Esophagus muscularis mucosa (tissue), 4 donors: ENCODE measurements at regions not wholly inside any gene's neighbourhood (a gene's known extent, or its start where the extent isn't known, plus 50 kb on each side); places are given as distances from the start of the nearest gene placed in this dataset.

Experiments used
- DNase-seq: peaks from one replicate; pipeline ENCODE4 v3.0.0-alpha.2; 2017; ENCODE audit errors: extremely low spot score
- H3K27ac ChIP-seq, 4 donors: fragments of 200-600 bp; sonication (generic); replicated peaks in 1 of 4; 1 replicate in 3 of 4; 2 replicates in 1 of 4; pipeline ENCODE4 v1.5.1; 2016 to 2019; ENCODE audit warnings: mild to moderate bottlenecking in 1 of 4
- H3K27me3 ChIP-seq, 4 donors: fragments of 200-600 bp; sonication (generic); one replicate each; pipeline versions ENCODE4 v1.5.1 to v1.6.0; 2016 to 2019
- H3K36me3 ChIP-seq, 4 donors: fragments of 200-600 bp; sonication (generic); one replicate each; pipeline ENCODE4 v1.5.1; 2016 to 2019
- H3K4me1 ChIP-seq, 4 donors: fragments of 200-600 bp; sonication (generic); one replicate each; pipeline ENCODE4 v1.5.1; 2016 to 2019
- H3K4me3 ChIP-seq, 4 donors: fragments of 200-600 bp; sonication (generic); 1 replicate in 2 of 4; 2 replicates in 2 of 4; pipeline ENCODE4 v1.5.1; 2016 to 2019; ENCODE audit warnings: mild to moderate bottlenecking in 4 of 4, moderate library complexity in 1 of 4
- H3K9me3 ChIP-seq, 4 donors: fragments of 200-600 bp; sonication (generic); 1 replicate in 3 of 4; 2 replicates in 1 of 4; pipeline ENCODE4 v1.5.1; 2016 to 2019
- CTCF ChIP-seq, 3 experiments: fragments of 200-600 bp in 2 of 3; fragments of 450-650 bp in 1 of 3; sonication (generic) in 2 of 3; IDR thresholded peaks; one replicate each; pipeline ENCODE4 v1.5.1; 2017 to 2019; ENCODE audit warnings: antibody characterized with exemption in 3 of 3, mild to moderate bottlenecking in 2 of 3, moderate library complexity in 1 of 3
- EP300 ChIP-seq: sonication (generic); formaldehyde crosslinking; IDR thresholded peaks from one replicate; pipeline ENCODE4 v1.6.1; 2017; ENCODE audit warnings: antibody characterized with exemption
- POLR2A ChIP-seq: fragments of 450-650 bp; IDR thresholded peaks from one replicate; pipeline ENCODE4 v1.6.1; 2017; ENCODE audit warnings: antibody characterized with exemption, moderate library complexity, mild to moderate bottlenecking, low read depth
- POLR2AphosphoS5 ChIP-seq, 2 donors: sonication (generic); formaldehyde crosslinking; IDR thresholded peaks; one replicate each; pipeline ENCODE4 v1.6.1; 2017; ENCODE audit warnings: antibody characterized with exemption in 2 of 2
- WGBS: methylation state at CpG from one replicate; pipeline ENCODE4 v1.1.5; 2018; 5-methylcytosine and 5-hydroxymethylcytosine counted together
- intact Hi-C: fragments of 100-400 bp; cut with DNase I; formaldehyde crosslinking; loops from one replicate; pipeline ENCODE4 v1.15.1; 2023

DNA sequence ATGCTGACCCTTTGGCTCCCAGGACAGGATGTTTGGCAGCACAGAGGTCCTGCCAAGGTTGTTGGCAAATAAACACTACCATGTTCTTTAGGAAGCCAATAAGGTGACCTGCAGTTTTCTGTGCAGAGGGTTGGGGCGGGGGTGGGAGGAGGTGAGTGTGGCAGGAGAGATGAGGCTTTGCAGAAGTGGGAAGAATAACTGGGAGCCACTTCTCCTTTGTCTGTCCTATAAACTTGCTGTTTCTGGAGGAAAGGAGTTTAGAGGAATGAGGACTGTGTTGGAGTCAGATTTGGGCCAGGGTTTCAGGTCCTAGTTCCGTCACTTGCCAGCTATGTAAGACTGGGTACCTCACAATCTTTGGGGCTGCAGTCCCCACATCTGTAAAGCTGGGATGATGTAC, 187.6 kb upstream of the SPRED2 start:
- Histone ChIP-seq H3K27ac (no peak overlapping the region), H3K36me3 (no peaks in the 10 kb centered on the region), H3K4me3 (no peak overlapping the region), H3K27me3 (no peaks in the 10 kb centered on the region), H3K9me3 (no peaks in the 10 kb centered on the region), H3K4me1 (no peaks in the 10 kb centered on the region)
- TF ChIP-seq POLR2A: no peak
- TF ChIP-seq CTCF (IDR thresholded peaks at IDR 0.05): no peak
- no peak for TF ChIP-seq EP300
- intact Hi-C loops: no loop called here
- 88% methylated on average over 2 of the region's 2 CpGs for WGBS
- DNase-seq: peak; percentile 62

DNA sequence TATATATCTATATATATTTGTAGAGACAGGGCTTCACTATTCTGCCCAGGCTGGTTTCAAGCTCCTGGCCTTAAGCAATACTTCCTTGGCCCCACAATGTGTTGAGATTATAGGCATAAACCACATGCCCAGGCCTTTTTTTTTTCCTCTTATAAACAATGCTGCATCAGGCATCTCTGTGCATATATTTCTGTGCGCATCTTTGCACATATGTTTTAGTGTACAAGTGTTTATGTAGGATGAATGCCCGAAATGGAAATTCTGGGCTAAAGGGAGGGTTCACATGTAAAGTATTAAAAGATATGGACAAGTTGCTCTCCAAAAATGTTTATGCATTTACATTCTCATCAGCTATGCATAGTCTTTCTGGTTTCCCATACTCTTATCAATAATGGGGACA, 183.2 kb upstream of the SPRED2 start:
- Histone ChIP-seq H3K9me3 (no peaks in the 10 kb centered on the region), H3K27me3 (no peaks in the 10 kb centered on the region), H3K4me1 (no peaks in the 10 kb centered on the region), H3K4me3 (no peak overlapping the region), H3K27ac (no peak overlapping the region), H3K36me3 (no peaks in the 10 kb centered on the region)
- 100% methylated on average over 2 of the region's 2 CpGs for WGBS
- TF ChIP-seq CTCF (IDR thresholded peaks at IDR 0.05) (no peak), EP300 (no peak), POLR2A (no peak), POLR2AphosphoS5 (IDR thresholded peaks at IDR 0.05) (no peak)
- DNase-seq: peak; percentile 29
- intact Hi-C loops: no loop called here

GRCh38 chr2:65613968-65614555, 181.7 kb upstream of the SPRED2 start:
- H3K27me3 ChIP-seq: no peaks in the 10 kb centered on the region
- no peaks in the 10 kb centered on the region for H3K9me3 ChIP-seq
- DNase-seq: peak; percentile 26
- no peaks in the 10 kb centered on the region for H3K4me1 ChIP-seq
- H3K36me3 ChIP-seq: no peaks in the 10 kb centered on the region
- intact Hi-C loops: no loop called here
- no peak for TF ChIP-seq CTCF (IDR thresholded peaks at IDR 0.05)
- no peak for TF ChIP-seq EP300
- no peak for TF ChIP-seq POLR2AphosphoS5 (IDR thresholded peaks at IDR 0.05)
- no peak for TF ChIP-seq POLR2A
- H3K27ac ChIP-seq: no peak overlapping the region
- no peak overlapping the region for H3K4me3 ChIP-seq
- 90% methylated on average over 3 of the region's 3 CpGs for WGBS

DNA sequence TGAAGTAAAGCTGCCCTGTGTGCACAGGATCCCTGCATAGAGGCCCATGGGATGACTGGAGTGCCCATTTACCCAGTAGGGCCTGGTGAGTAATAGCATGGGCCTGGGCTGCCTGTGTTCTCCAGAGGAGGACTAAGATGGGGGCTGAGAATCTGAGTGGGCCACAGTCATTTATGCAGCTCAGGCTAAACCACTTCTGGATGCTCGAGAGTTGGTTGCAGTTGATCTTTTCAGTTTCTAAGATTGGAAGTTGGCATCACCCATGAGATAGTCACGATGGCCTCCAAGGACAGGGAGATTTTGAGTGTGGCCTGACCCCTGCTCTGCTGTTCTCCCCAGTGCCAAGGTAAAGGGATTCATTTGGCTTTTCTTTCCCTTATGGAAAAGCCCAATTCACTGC, 179.1 kb upstream of the SPRED2 start:
- intact Hi-C loops: no loop called here
- TF ChIP-seq EP300: no peak
- no peak for TF ChIP-seq POLR2AphosphoS5 (IDR thresholded peaks at IDR 0.05)
- TF ChIP-seq POLR2A: no peak
- no peak for TF ChIP-seq CTCF (IDR thresholded peaks at IDR 0.05)
- H3K27me3 ChIP-seq: no peaks in the 10 kb centered on the region
- no peaks in the 10 kb centered on the region for H3K36me3 ChIP-seq
- peaks cover 0 to 3% (median 0%) of the 10 kb centered on the region in 4 donors for H3K4me1 ChIP-seq
- H3K27ac ChIP-seq: no peak overlapping the region
- H3K9me3 ChIP-seq: no peaks in the 10 kb centered on the region
- H3K4me3 ChIP-seq: no peak overlapping the region
- peak; percentile 79 for DNase-seq
- 94% methylated on average over 2 of the region's 2 CpGs for WGBS

DNA sequence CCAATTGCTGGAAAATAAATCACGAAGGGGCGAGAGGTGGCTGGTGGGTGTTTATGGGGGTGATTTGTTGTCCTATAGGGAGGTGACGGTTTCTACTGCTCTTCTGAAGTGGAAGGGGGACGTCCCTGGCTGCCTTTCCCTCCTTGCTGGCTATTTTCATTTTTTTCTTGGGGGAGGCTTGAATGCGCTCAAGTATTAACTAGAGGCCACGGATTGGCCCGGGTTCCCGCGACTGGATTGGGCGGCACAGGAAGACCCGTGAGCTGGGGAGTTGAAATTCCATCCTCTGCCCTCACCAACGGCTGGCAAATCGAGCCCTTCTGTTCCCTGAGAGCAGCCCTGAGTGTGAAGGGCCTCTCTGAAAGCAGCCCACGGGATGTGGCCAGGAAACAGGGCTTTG, 176.5 kb upstream of the SPRED2 start:
- peaks cover 0 to 17% (median 10%) of the 10 kb centered on the region in 4 donors for H3K4me1 ChIP-seq
- H3K27ac ChIP-seq: no peak overlapping the region
- DNase-seq: peak; percentile 87
- H3K4me3 ChIP-seq: no peak overlapping the region
- intact Hi-C loops: no loop called here
- WGBS: 87% methylated on average over 14 of the region's 14 CpGs
- H3K36me3 ChIP-seq: no peaks in the 10 kb centered on the region
- no peak for TF ChIP-seq POLR2AphosphoS5 (IDR thresholded peaks at IDR 0.05)
- TF ChIP-seq POLR2A: no peak
- TF ChIP-seq CTCF (IDR thresholded peaks at IDR 0.05): no peak
- no peak for TF ChIP-seq EP300
- no peaks in the 10 kb centered on the region for H3K27me3 ChIP-seq
- H3K9me3 ChIP-seq: no peaks in the 10 kb centered on the region
